Transverse colon (tissue), 4 donors: ENCODE measurements at regions not wholly inside any gene's neighbourhood (a gene's known extent, or its start where the extent isn't known, plus 50 kb on each side); places are given as distances from the start of the nearest gene placed in this dataset.

ENCODE experiments used
- DNase-seq: peaks from one replicate; pipeline ENCODE4 v3.0.0-alpha.2; 2019
- H3K27ac ChIP-seq, 4 donors: fragments of 200-600 bp; sonication (generic); 2 replicates each; pipeline ENCODE4 v1.5.1; 2016 to 2018; ENCODE audit warnings: inconsistent platforms in 4 of 4
- H3K27me3 ChIP-seq: fragments of 200-600 bp; sonication (generic); 2 replicates; pipeline ENCODE4 v1.5.1; 2017; ENCODE audit warnings: inconsistent platforms
- H3K36me3 ChIP-seq, 4 donors: fragments of 200-600 bp; sonication (generic); 2 replicates each; pipeline ENCODE4 v1.5.1; 2017 to 2019; ENCODE audit warnings: inconsistent platforms in 4 of 4
- H3K4me1 ChIP-seq, 4 donors: fragments of 200-600 bp; sonication (generic); 2 replicates each; pipeline ENCODE4 v1.5.1; 2017 to 2020; ENCODE audit warnings: inconsistent platforms in 4 of 4
- H3K4me3 ChIP-seq, 4 donors: fragments of 200-600 bp; sonication (generic); 1 replicate in 1 of 4; 2 replicates in 3 of 4; pipeline versions ENCODE4 v1.5.1 to v1.6.1; 2017 to 2019; ENCODE audit warnings: inconsistent platforms in 4 of 4
- H3K9me3 ChIP-seq, 2 donors: fragments of 200-600 bp; sonication (generic); 2 replicates each; pipeline ENCODE4 v1.5.1; 2017 to 2019; ENCODE audit warnings: inconsistent platforms in 2 of 2
- CTCF ChIP-seq, 5 experiments: fragments of 200-600 bp in 3 of 5; fragments of 450-650 bp in 2 of 5; sonication (generic) in 3 of 5; IDR thresholded peaks; 1 replicate in 2 of 5; 2 replicates in 3 of 5; pipeline ENCODE4 v1.5.1; 2016 to 2017; ENCODE audit warnings: antibody characterized with exemption in 5 of 5, inconsistent platforms in 3 of 5, mild to moderate bottlenecking in 2 of 5, moderate library complexity in 1 of 5
- EP300 ChIP-seq: sonication (generic); formaldehyde crosslinking; IDR thresholded peaks from one replicate; pipeline ENCODE4 v1.6.1; 2017; ENCODE audit warnings: antibody characterized with exemption, low read depth
- POLR2A ChIP-seq: fragments of 450-650 bp; IDR thresholded peaks from one replicate; pipeline ENCODE4 v1.6.1; 2016; ENCODE audit warnings: antibody characterized with exemption, mild to moderate bottlenecking, moderate library complexity
- POLR2AphosphoS5 ChIP-seq, 3 donors: sonication (generic); formaldehyde crosslinking; IDR thresholded peaks; one replicate each; pipeline ENCODE4 v1.6.1; 2016; ENCODE audit warnings: antibody characterized with exemption in 3 of 3
- WGBS, 2 donors: methylation state at CpG; one replicate each; pipeline ENCODE4 v1.1.5; 2018; ENCODE audit warnings: low coverage in 1 of 2; 5-methylcytosine and 5-hydroxymethylcytosine counted together
- in situ Hi-C, 4 donors: fragments of 200-750 bp; cut with MboI; loops; one replicate each; pipeline versions ENCODE4 v1.15.0 to v1.15.1; 2017; ENCODE audit warnings: low sequenced_read_pairs in 3 of 4, low pct_ligation_motif_present in 1 of 4, low pct_unique_long_range_greater_than_20kb in 1 of 4
- intact Hi-C: fragments of 100-400 bp; cut with DNase I; formaldehyde crosslinking; loops from one replicate; pipeline ENCODE4 v1.15.1; 2023; ENCODE audit warnings: low total_unique reads

DNA sequence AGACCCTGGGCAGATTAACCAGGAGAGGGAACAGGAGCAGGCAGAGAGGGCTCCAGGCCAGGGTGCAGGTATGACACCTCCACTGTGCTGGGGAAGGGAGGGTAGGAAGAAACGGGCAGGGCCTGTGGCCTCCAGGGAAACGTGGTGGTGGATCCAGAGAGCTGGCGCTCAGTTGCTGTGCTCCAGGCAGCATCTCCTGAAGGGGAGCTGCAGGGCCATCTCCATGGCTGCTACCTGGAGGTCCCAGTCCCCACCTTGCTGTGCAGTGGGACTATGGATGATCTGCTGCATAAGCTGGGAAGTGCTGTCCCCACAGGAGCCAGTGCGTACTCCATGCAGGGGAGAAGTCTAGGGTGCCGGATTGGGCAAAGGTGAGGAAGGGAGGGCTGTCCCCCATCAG, 125.9 kb upstream of the RUNX3 start:
- Histone ChIP-seq H3K4me1 (no peaks in the 10 kb centered on the region), H3K36me3 (no peaks in the 10 kb centered on the region), H3K27me3 (peaks cover 24% of the 10 kb centered on the region), H3K27ac (no peak overlapping the region), H3K9me3 (no peaks in the 10 kb centered on the region), H3K4me3 (no peak overlapping the region)
- in situ Hi-C loops (no loop called here), intact Hi-C loops (no loop called here)
- 66% methylated on average over 5 of the region's 5 CpGs; no CpG with 5 or more reads in 1 of the 2 donors for WGBS, 2 donors
- TF ChIP-seq POLR2AphosphoS5 (IDR thresholded peaks at IDR 0.05) (no peak), EP300 (no peak), CTCF (IDR thresholded peaks at IDR 0.05) (no peak), POLR2A (no peak)
- DNase-seq = no peak

DNA sequence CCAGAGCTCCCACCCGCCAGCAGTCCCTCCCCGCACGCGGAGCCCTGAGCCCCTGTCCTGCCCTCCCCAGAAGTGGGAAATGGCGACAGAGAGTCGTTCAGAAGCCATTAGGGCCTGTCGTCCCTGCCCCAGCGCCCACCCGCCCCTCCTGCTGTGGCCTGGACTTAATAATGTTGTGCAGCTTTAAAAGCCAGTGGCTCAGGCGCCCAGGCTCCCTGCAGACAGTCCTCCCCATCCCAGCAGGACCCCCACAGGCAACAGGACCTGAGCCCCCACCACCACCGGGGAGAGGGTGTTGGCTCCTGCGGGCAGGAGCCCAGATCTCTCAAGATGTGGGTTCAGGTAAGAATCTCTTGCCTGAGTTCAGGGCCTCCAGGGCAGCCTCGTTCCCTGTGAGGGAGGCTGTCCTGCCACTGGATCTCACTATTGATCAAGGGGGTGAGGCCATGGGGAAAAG, 125.3 kb upstream of the RUNX3 start:
- no peak overlapping the region for H3K27ac ChIP-seq
- no peak for DNase-seq
- H3K27me3 ChIP-seq = peaks cover 24% of the 10 kb centered on the region
- H3K36me3 ChIP-seq = no peaks in the 10 kb centered on the region
- H3K4me1 ChIP-seq = no peaks in the 10 kb centered on the region
- WGBS, 2 donors = 67 to 83% methylated on average over 3 to 11 of the region's 13 CpGs
- TF ChIP-seq POLR2A = no peak
- no peak for TF ChIP-seq CTCF (IDR thresholded peaks at IDR 0.05)
- no peak for TF ChIP-seq EP300
- TF ChIP-seq POLR2AphosphoS5 (IDR thresholded peaks at IDR 0.05) = no peak
- H3K4me3 ChIP-seq = no peak overlapping the region
- in situ Hi-C loops = no loop called here
- intact Hi-C loops = no loop called here
- H3K9me3 ChIP-seq = no peaks in the 10 kb centered on the region

- in situ Hi-C loops = no loop called here
- DNase-seq = no peak
- H3K9me3 ChIP-seq = no peaks in the 10 kb centered on the region
- no peak for TF ChIP-seq POLR2A
- no peak for TF ChIP-seq CTCF (IDR thresholded peaks at IDR 0.05)
- no peak for TF ChIP-seq EP300
- TF ChIP-seq POLR2AphosphoS5 (IDR thresholded peaks at IDR 0.05) = no peak
- 43 to 61% methylated on average over 3 to 15 of the region's 15 CpGs for WGBS, 2 donors
- peaks cover 24% of the 10 kb centered on the region for H3K27me3 ChIP-seq
- intact Hi-C loops = no loop called here
- H3K4me3 ChIP-seq = no peak overlapping the region
- H3K4me1 ChIP-seq = no peaks in the 10 kb centered on the region
- no peaks in the 10 kb centered on the region for H3K36me3 ChIP-seq
- H3K27ac ChIP-seq = no peak overlapping the region
Measured at GRCh38 chr1:25054526-25055323, 124.6 kb upstream of the RUNX3 start.

DNA sequence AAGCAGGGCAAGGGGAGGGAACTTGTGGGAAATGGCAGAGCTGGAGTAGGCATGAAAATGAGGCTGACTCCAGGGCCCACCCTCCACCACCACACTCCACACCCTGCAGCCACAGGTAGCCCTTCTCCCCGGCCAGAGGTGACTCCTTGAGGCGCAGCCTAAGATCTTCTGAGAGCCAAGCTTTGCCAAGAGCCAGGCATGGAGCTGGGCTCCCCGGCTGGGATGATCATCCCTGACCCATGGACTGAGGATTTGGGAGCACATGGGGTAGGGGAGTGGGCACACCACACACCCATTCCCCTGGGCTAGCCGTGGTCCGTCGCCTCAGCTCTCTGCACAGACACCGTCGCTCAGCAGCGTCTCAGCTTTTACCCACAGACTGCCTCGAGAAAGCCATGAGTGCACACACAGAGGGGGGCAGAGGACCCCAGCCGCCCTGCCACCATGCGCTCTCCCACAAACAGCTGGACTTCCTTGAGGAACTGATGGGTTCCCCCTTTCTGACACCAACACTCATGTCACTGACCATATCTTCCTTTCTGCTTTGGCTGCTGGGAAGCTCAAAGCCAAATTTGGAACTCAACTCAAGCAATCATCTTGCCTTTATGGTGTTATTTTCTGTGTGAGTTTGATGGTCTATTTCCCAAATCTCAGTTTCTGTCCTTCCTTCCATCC, 123.6 kb upstream of the RUNX3 start:
- Histone ChIP-seq H3K27ac (no peak overlapping the region), H3K4me1 (no peaks in the 10 kb centered on the region), H3K27me3 (peaks cover 24% of the 10 kb centered on the region), H3K36me3 (no peaks in the 10 kb centered on the region), H3K4me3 (no peak overlapping the region), H3K9me3 (no peaks in the 10 kb centered on the region)
- in situ Hi-C loops = no loop called here
- TF ChIP-seq POLR2AphosphoS5 (IDR thresholded peaks at IDR 0.05) (no peak), CTCF (IDR thresholded peaks at IDR 0.05) (no peak), EP300 (no peak)
- 72% methylated on average over 11 of the region's 12 CpGs; no CpG with 5 or more reads in 1 of the 2 donors for WGBS, 2 donors
- intact Hi-C loops = no loop called here
- no peak for DNase-seq
